NB4 (cell line): ENCODE measurements at regions not wholly inside any gene's neighbourhood (a gene's known extent, or its start where the extent isn't known, plus 50 kb on each side); places are given as distances from the start of the nearest gene placed in this dataset.

ENCODE experiments used
- MAX ChIP-seq: IDR thresholded peaks from 2 replicates; pipeline ENCODE4 v1.6.1; 2011; ENCODE audit warnings: low read depth, low read length
- MYC ChIP-seq: IDR thresholded peaks from 2 replicates; pipeline ENCODE4 v1.6.1; 2011; ENCODE audit warnings: low read depth, low read length
- POLR2A ChIP-seq: IDR thresholded peaks from 2 replicates; pipeline ENCODE4 v1.6.1; 2011; ENCODE audit warnings: mild to moderate bottlenecking; ENCODE audit not compliant: insufficient read length; ENCODE audit errors: extremely low read depth
- TF ChIP-seq, protein P1 (sequence below): IDR thresholded peaks from one replicate; pipeline ENCODE4 v1.5.1; 2012; ENCODE audit warnings: low read depth, low read length

DNA sequence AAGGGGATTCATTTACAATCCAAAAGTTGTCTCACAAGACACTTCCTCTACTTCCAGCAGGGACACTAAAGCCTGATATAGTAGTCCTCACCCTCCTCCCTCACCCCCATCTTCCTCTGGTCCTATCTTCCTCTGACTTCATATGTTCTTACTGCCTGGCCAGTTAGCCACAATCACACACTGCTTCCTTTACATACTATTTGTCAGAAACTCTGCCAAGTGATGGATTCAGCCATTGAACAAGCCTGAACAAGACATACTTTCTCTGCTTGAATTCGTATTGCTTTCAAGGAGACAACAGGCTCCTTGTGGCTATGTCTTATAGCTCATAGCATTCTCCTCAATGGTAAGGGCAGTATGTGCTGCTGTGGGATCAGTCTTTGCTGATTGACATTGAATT is 672.2 kb downstream of the BCL11A start:
- TF ChIP-seq POLR2A: no peak
- TF ChIP-seq MYC: no peak
- TF ChIP-seq, protein P1, sequence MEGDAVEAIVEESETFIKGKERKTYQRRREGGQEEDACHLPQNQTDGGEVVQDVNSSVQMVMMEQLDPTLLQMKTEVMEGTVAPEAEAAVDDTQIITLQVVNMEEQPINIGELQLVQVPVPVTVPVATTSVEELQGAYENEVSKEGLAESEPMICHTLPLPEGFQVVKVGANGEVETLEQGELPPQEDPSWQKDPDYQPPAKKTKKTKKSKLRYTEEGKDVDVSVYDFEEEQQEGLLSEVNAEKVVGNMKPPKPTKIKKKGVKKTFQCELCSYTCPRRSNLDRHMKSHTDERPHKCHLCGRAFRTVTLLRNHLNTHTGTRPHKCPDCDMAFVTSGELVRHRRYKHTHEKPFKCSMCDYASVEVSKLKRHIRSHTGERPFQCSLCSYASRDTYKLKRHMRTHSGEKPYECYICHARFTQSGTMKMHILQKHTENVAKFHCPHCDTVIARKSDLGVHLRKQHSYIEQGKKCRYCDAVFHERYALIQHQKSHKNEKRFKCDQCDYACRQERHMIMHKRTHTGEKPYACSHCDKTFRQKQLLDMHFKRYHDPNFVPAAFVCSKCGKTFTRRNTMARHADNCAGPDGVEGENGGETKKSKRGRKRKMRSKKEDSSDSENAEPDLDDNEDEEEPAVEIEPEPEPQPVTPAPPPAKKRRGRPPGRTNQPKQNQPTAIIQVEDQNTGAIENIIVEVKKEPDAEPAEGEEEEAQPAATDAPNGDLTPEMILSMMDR: no peak
- no peak for TF ChIP-seq MAX
